OCI-LY3 (cell line): ENCODE measurements at regions not wholly inside any gene's neighbourhood (a gene's known extent, or its start where the extent isn't known, plus 50 kb on each side); places are given as distances from the start of the nearest gene placed in this dataset.

ENCODE experiments used
- H2AFZ ChIP-seq: fragments of 200-600, 300-600 bp; shearing (Covaris generic); 2 replicates; pipeline ENCODE4 v1.6.0; 2014; ENCODE audit warnings: antibody characterized with exemption, low read depth, low read length
- H3K27ac ChIP-seq: fragments of 200-600, 300-600 bp; sonication (generic); 2 replicates; pipeline ENCODE4 v1.5.1; 2014; ENCODE audit warnings: mild to moderate bottlenecking, low read length, moderate library complexity, mixed read lengths
- H3K27me3 ChIP-seq: fragments of 200-600, 300-600 bp; sonication (generic); 2 replicates; pipeline ENCODE4 v1.6.1; 2014; ENCODE audit warnings: low read depth, low read length, mixed read lengths
- H3K36me3 ChIP-seq: fragments of 200-600, 300-600 bp; sonication (generic); replicated peaks from 2 replicates; pipeline ENCODE3; 2014; ENCODE audit warnings: low read depth, low read length, mixed read lengths
- H3K4me1 ChIP-seq: fragments of 300-600, 200-600 bp; sonication (generic); 2 replicates; pipeline ENCODE4 v1.6.1; 2014; ENCODE audit warnings: low read length, mixed read lengths
- H3K4me2 ChIP-seq: fragments of 200-600, 300-600 bp; sonication (generic); 2 replicates; pipeline ENCODE4 v1.6.1; 2014; ENCODE audit warnings: low read length, mixed read lengths
- H3K4me3 ChIP-seq: fragments of 300-600, 200-600 bp; sonication (generic); 2 replicates; pipeline ENCODE4 v1.5.1; 2014; ENCODE audit warnings: antibody characterized with exemption, mild to moderate bottlenecking, low read length, moderate library complexity
- H3K79me2 ChIP-seq: fragments of 300-600, 200-600 bp; shearing (Covaris generic); 2 replicates; pipeline ENCODE4 v1.6.1; 2014; ENCODE audit warnings: mild to moderate bottlenecking, low read length, mixed read lengths
- H3K9ac ChIP-seq: fragments of 300-600, 200-600 bp; shearing (Covaris generic); 2 replicates; pipeline ENCODE4 v1.6.0; 2014; ENCODE audit warnings: mild to moderate bottlenecking, low read length, moderate library complexity
- H3K9me3 ChIP-seq: fragments of 200-600, 300-600 bp; shearing (Covaris generic); 2 replicates; pipeline ENCODE4 v1.6.1; 2014; ENCODE audit warnings: low read length, mixed read lengths; ENCODE audit not compliant: insufficient read depth
- H4K20me1 ChIP-seq: fragments of 200-600, 300-600 bp; sonication (generic); 2 replicates; pipeline ENCODE4 v1.6.1; 2016; ENCODE audit warnings: low read length, mixed read lengths; ENCODE audit not compliant: insufficient read depth
- CTCF ChIP-seq: fragments of 200-600, 300-600 bp; sonication (generic); IDR thresholded peaks from 2 replicates; pipeline ENCODE4 v1.5.1; 2014; ENCODE audit warnings: antibody characterized with exemption, low read length, low read depth
- EZH2phosphoT487 ChIP-seq: fragments of 200-600 bp; shearing (Covaris generic); IDR thresholded peaks from 2 replicates; pipeline ENCODE4 v1.6.1; 2018; ENCODE audit warnings: antibody characterized with exemption, mixed run types, low read depth

GRCh38 chr16:22677024-22677830 is 136.7 kb upstream of the HS3ST2 start:
- H3K4me3 ChIP-seq = no peak overlapping the region
- H3K9me3 ChIP-seq = no peaks in the 10 kb centered on the region
- H3K36me3 ChIP-seq = no peaks in the 10 kb centered on the region
- H2AFZ ChIP-seq = no peak overlapping the region
- no peaks in the 10 kb centered on the region for H3K79me2 ChIP-seq
- H3K4me2 ChIP-seq = no peak overlapping the region
- H3K4me1 ChIP-seq = peaks cover 3% of the 10 kb centered on the region; the same call in 1 of the 2 replicates
- H3K27ac ChIP-seq = no peak overlapping the region
- no peak for TF ChIP-seq CTCF
- no peak for TF ChIP-seq EZH2phosphoT487
- H3K9ac ChIP-seq = no peak overlapping the region
- no peaks in the 10 kb centered on the region for H4K20me1 ChIP-seq
- H3K27me3 ChIP-seq = peaks cover 81% of the 10 kb centered on the region

DNA sequence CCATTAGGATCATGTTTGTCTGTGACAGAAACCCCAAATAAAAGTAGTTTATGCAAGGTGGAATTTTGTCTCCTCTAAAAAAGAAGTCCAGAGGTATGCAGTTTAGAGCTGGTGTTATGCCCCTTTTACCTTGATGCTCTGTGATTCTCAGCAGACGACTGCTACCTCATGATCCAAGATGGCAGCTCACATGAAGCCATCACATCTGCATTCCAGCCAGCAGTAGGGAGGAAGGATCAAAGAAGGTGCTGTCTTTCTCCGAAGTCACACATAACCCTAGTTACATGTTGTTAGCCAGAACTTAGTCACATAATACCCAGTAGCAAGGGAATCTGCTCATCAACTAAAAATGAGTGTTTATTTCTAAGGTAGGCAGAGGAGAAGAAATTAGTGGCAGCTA is 135.7 kb upstream of the HS3ST2 start:
- H3K27ac ChIP-seq = no peak overlapping the region
- no peak overlapping the region for H3K4me2 ChIP-seq
- H3K4me1 ChIP-seq = peaks cover 3% of the 10 kb centered on the region; the same call in 1 of the 2 replicates
- no peak for TF ChIP-seq EZH2phosphoT487
- no peak for TF ChIP-seq CTCF
- H3K9ac ChIP-seq = no peak overlapping the region
- no peaks in the 10 kb centered on the region for H3K9me3 ChIP-seq
- H3K79me2 ChIP-seq = no peaks in the 10 kb centered on the region
- no peak overlapping the region for H2AFZ ChIP-seq
- H3K4me3 ChIP-seq = no peak overlapping the region
- H3K27me3 ChIP-seq = peaks cover 81% of the 10 kb centered on the region
- H3K36me3 ChIP-seq = no peaks in the 10 kb centered on the region
- no peaks in the 10 kb centered on the region for H4K20me1 ChIP-seq

DNA sequence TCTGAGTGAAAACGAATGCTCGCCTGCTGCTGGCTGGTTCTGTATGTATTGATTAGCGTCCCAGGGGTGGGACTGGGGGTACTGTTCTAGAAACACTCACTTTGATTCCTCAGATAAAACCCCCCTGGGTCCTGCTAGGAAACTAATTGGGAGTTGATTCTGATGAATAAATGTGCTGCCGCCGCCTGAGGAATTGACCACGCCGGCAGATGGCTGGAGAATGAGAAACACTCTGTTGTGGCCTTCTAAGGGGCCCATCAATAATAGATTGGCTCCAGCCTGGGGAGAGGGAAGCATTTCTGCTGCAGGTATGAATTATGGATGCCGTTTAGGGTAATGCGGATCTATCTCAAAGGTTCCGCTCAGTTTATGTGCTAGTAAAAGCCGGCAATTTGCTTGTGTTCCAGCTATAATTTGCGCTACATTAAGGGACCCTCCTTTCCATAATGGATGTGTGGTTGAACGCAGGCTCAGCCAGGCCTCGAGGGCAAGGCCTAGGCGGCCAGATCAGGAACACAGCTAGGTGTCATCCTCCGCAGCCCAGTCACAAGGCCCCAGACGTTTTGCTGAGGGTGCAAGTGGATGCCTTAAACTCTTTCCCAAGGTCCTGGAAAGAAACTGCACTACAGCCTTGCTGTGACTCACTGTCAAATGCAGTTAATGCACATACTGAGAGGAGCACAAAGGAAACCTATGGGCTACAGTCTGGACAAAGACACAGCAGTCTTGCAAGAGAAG is 132.2 kb upstream of the HS3ST2 start:
- H3K79me2 ChIP-seq = no peaks in the 10 kb centered on the region
- no peak overlapping the region for H3K27ac ChIP-seq
- H3K36me3 ChIP-seq = no peaks in the 10 kb centered on the region
- peaks cover 66% of the 10 kb centered on the region for H3K27me3 ChIP-seq
- peaks cover 1% of the 10 kb centered on the region; the same call in 1 of the 2 replicates for H3K9me3 ChIP-seq
- H4K20me1 ChIP-seq = no peaks in the 10 kb centered on the region
- TF ChIP-seq EZH2phosphoT487 (no peak), CTCF (no peak)
- no peak overlapping the region for H2AFZ ChIP-seq
- no peak overlapping the region for H3K4me3 ChIP-seq
- H3K9ac ChIP-seq = no peak overlapping the region
- no peak overlapping the region for H3K4me2 ChIP-seq
- peaks cover 3% of the 10 kb centered on the region; the same call in 1 of the 2 replicates for H3K4me1 ChIP-seq

DNA sequence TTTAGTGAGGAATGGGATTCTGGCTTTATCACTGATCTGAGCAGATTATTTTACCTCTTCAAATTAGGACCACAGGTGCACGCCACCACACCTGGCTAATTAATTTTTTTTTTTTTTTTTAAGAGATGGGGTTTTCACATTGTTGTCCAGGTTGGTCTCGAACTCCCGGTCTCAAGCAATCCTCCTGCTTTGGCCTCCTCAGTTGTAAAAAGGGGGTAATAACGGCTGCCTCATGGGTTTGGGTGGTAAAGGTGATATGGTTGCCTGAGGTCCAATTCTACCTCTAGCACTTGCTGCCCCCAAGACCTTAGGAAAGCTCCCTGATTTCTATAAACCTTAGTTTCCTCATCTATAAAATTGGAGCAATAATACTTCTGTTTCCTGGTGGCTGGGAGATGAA is 130.7 kb upstream of the HS3ST2 start:
- no peaks in the 10 kb centered on the region for H3K79me2 ChIP-seq
- TF ChIP-seq EZH2phosphoT487 (no peak), CTCF (no peak)
- no peaks in the 10 kb centered on the region for H3K36me3 ChIP-seq
- H3K4me2 ChIP-seq = no peak overlapping the region
- H3K9ac ChIP-seq = no peak overlapping the region
- peaks cover 50% of the 10 kb centered on the region for H3K27me3 ChIP-seq
- no peaks in the 10 kb centered on the region for H4K20me1 ChIP-seq
- peaks cover 7% of the 10 kb centered on the region; the same call in 1 of the 2 replicates for H3K9me3 ChIP-seq
- H2AFZ ChIP-seq = no peak overlapping the region
- peaks cover 3% of the 10 kb centered on the region; the same call in 1 of the 2 replicates for H3K4me1 ChIP-seq
- no peak overlapping the region for H3K4me3 ChIP-seq
- H3K27ac ChIP-seq = no peak overlapping the region
